Neural progenitor cell (in vitro differentiated cells): ENCODE measurements at regions not wholly inside any gene's neighbourhood (a gene's known extent, or its start where the extent isn't known, plus 50 kb on each side); places are given as distances from the start of the nearest gene placed in this dataset.

ENCODE experiments used
- CTCF ChIP-seq: fragments of 200-600 bp; sonication (generic); IDR thresholded peaks from 2 replicates; pipeline ENCODE4 v1.5.1; 2017; ENCODE audit warnings: antibody characterized with exemption, mild to moderate bottlenecking
- EZH2 ChIP-seq: fragments of 200-600 bp; sonication (generic); IDR thresholded peaks from 2 replicates; pipeline ENCODE4 v1.6.1; 2017; ENCODE audit warnings: antibody characterized with exemption, mild to moderate bottlenecking, moderate library complexity

DNA sequence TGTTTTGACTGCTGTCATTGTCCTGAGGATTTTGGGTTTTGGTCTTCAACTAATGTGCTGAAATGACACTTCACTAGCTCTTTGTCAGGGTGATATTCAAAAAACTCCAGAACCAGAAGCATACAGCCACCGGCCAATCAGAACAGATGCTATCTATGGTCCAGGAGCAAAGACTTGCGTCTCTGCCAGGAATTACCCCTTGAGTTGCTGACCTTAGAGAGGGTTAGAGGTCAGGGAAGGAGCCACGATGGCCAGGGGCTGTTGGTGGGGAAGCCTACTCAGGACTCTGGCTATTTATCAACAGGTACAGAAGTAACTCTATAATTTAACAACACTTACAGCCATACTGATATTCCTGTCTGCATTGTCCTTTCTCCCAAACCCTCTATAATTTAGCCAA lies 356.8 kb downstream of the EFNA5 start:
- TF ChIP-seq CTCF, result no peak
- no peak for TF ChIP-seq EZH2
